AG09309 (cell line): ENCODE measurements at regions not wholly inside any gene's neighbourhood (a gene's known extent, or its start where the extent isn't known, plus 50 kb on each side); places are given as distances from the start of the nearest gene placed in this dataset.

Source experiments
- DNase-seq: peaks from one replicate; pipeline ENCODE4 v3.0.0-alpha.2; 2010; ENCODE audit warnings: low read depth
- H3K4me3 ChIP-seq: 2 replicates; pipeline ENCODE4 v1.5.1; 2011; ENCODE audit warnings: mild to moderate bottlenecking, low read depth, low read length, moderate library complexity; ENCODE audit not compliant: control insufficient read depth
- TF ChIP-seq, protein P1 (sequence below): IDR thresholded peaks from 2 replicates; pipeline ENCODE4 v1.5.1; 2011; ENCODE audit warnings: mild to moderate bottlenecking, low read depth, low read length, inconsistent platforms; ENCODE audit not compliant: insufficient read depth, control insufficient read depth; ENCODE audit errors: missing control alignments

DNA sequence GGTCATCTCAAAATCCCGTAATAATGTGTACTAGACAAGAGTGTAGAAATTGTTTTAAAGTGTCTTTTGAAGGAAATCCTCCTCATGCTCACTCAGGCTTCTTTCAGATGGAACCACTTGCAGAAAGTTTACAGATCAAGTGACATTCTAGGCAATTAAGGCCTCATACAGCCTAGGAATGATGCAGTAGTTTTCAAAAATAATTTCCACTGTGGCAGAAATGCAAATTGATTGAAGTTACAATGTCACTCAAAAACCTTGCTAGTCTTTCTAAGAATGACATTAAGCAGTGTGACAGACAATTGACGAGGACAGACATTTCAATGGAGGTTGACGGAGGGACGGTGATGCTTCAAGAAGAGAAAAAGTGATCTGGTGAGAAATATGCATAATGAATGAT lies 53.5 kb upstream of the CDH8 start:
- TF ChIP-seq, protein P1, sequence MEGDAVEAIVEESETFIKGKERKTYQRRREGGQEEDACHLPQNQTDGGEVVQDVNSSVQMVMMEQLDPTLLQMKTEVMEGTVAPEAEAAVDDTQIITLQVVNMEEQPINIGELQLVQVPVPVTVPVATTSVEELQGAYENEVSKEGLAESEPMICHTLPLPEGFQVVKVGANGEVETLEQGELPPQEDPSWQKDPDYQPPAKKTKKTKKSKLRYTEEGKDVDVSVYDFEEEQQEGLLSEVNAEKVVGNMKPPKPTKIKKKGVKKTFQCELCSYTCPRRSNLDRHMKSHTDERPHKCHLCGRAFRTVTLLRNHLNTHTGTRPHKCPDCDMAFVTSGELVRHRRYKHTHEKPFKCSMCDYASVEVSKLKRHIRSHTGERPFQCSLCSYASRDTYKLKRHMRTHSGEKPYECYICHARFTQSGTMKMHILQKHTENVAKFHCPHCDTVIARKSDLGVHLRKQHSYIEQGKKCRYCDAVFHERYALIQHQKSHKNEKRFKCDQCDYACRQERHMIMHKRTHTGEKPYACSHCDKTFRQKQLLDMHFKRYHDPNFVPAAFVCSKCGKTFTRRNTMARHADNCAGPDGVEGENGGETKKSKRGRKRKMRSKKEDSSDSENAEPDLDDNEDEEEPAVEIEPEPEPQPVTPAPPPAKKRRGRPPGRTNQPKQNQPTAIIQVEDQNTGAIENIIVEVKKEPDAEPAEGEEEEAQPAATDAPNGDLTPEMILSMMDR = no peak
- H3K4me3 ChIP-seq = no peak overlapping the region
- no peak for DNase-seq

DNA sequence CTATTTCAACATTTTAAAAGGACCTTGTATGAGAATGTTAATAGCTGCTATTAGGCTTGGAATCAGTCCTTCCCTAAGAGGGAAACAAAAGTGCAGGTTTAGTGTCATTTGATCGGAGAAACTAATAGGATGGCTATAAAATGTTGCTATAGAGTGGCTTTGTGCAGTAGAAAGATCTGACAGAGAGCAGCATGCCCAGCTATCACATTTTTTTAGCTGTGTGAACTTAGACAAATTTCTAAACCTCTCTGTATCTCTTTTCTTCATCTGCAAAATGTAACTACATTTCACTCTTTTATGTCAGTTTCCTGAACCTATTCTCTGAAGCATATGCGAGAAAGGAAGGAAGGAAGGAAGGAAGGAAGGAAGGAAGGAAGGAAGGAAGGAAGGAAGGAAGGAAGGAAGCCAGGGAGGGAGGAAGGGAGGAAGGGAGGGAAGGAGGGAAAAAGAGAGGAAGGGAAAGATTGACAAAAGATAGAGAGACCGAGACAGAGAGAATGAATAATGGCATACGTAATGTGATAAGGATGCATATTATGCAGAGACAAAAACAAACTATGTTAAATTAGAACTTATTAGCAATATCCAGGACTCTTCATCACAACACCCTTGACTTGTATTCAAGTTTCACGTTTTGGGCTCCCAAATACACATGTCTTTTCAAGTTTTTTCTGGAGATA lies 52.6 kb upstream of the CDH8 start:
- no peak overlapping the region for H3K4me3 ChIP-seq
- DNase-seq = no peak
- TF ChIP-seq, protein P1 = no peak
